GM23338 (cell line): ENCODE measurements at regions not wholly inside any gene's neighbourhood (a gene's known extent, or its start where the extent isn't known, plus 50 kb on each side); places are given as distances from the start of the nearest gene placed in this dataset.

ENCODE experiments used
- ATAC-seq: fragments of 200-7000 bp; cut with Tn5 transposase; 3 replicates; pipeline ENCODE4 v1.9.1; 2020
- DNase-seq: peaks from one replicate; pipeline ENCODE4 v3.0.0-alpha.2; 2015; ENCODE audit warnings: low spot score
- H2AFZ ChIP-seq: fragments of 200-600 bp; sonication (generic); 2 replicates; pipeline ENCODE4 v1.8.0; 2016; ENCODE audit warnings: antibody characterized with exemption, mild to moderate bottlenecking, moderate library complexity
- H3F3A ChIP-seq: fragments of 200-600 bp; sonication (generic); replicated peaks from 2 replicates; pipeline ENCODE4 v1.8.0; 2017; ENCODE audit warnings: antibody characterized with exemption, mixed run types, low read depth
- H3K27ac ChIP-seq: fragments of 200-600 bp; sonication (generic); 2 replicates; pipeline ENCODE4 v1.6.1; 2016; ENCODE audit warnings: low read depth
- H3K27me3 ChIP-seq: fragments of 200-600 bp; sonication (generic); 2 replicates; pipeline ENCODE4 v1.8.0; 2016; ENCODE audit warnings: mild to moderate bottlenecking, mixed run types, moderate library complexity; ENCODE audit not compliant: insufficient read depth
- H3K36me3 ChIP-seq: fragments of 200-600 bp; sonication (generic); 2 replicates; pipeline ENCODE4 v1.8.0; 2016; ENCODE audit warnings: mild to moderate bottlenecking; ENCODE audit not compliant: insufficient read depth
- H3K4me1 ChIP-seq: fragments of 200-600 bp; sonication (generic); 2 replicates; pipeline ENCODE4 v1.8.0; 2016; ENCODE audit warnings: mild to moderate bottlenecking, moderate library complexity; ENCODE audit not compliant: insufficient read depth
- H3K4me2 ChIP-seq: fragments of 200-600 bp; sonication (generic); 2 replicates; pipeline ENCODE4 v1.7.1; 2017; ENCODE audit warnings: mixed run types
- H3K4me3 ChIP-seq: fragments of 200-600 bp; sonication (generic); 2 replicates; pipeline ENCODE4 v1.6.1; 2016; ENCODE audit warnings: mixed run types
- H3K79me2 ChIP-seq: fragments of 200-600 bp; sonication (generic); replicated peaks from 2 replicates; pipeline ENCODE4 v1.8.0; 2017; ENCODE audit warnings: mild to moderate bottlenecking; ENCODE audit not compliant: insufficient read depth
- H3K9me2 ChIP-seq: fragments of 200-600 bp; sonication (generic); 2 replicates; pipeline ENCODE4 v1.8.0; 2017; ENCODE audit not compliant: insufficient read depth
- H4K20me1 ChIP-seq: fragments of 200-600 bp; sonication (generic); replicated peaks from 2 replicates; pipeline ENCODE4 v1.8.0; 2017; ENCODE audit warnings: mild to moderate bottlenecking; ENCODE audit not compliant: insufficient read depth
- H3K27ac Mint-ChIP-seq: 2 replicates; pipeline ENCODE4 v1.8.0; 2020; ENCODE audit warnings: inconsistent platforms, mild to moderate bottlenecking, moderate library complexity, mixed read lengths
- H3K27me3 Mint-ChIP-seq: 3 replicates; pipeline ENCODE4 v1.8.0; 2022; ENCODE audit warnings: low read depth, mild to moderate bottlenecking, moderate library complexity, mixed read lengths, inconsistent platforms; ENCODE audit not compliant: insufficient read depth, poor library complexity
- H3K36me3 Mint-ChIP-seq: 3 replicates; pipeline ENCODE4 v1.8.0; 2021; ENCODE audit warnings: low read depth, mild to moderate bottlenecking, inconsistent platforms, moderate library complexity, mixed read lengths
- H3K4me1 Mint-ChIP-seq: 3 replicates; pipeline ENCODE4 v1.8.0; 2020; ENCODE audit warnings: mild to moderate bottlenecking, inconsistent platforms, mixed read lengths
- H3K4me3 Mint-ChIP-seq: 3 replicates; pipeline ENCODE4 v1.8.0; 2021; ENCODE audit warnings: moderate library complexity, mild to moderate bottlenecking, inconsistent platforms, mixed read lengths
- H3K9me3 Mint-ChIP-seq: 3 replicates; pipeline ENCODE4 v1.8.0; 2020; ENCODE audit warnings: moderate library complexity, mild to moderate bottlenecking, inconsistent platforms, mixed read lengths
- CREB1 ChIP-seq: fragments of 250-450 bp; sonication (Bioruptor Pico); IDR thresholded peaks from 2 replicates; pipeline ENCODE4 v1.5.0; 2020; ENCODE audit warnings: low read depth, mild to moderate bottlenecking, moderate library complexity
- EZH2 ChIP-seq: fragments of 200-600 bp; sonication (generic); IDR thresholded peaks from one replicate; pipeline ENCODE4 v1.8.0; 2017; ENCODE audit warnings: antibody characterized with exemption, mild to moderate bottlenecking, low read depth; ENCODE audit not compliant: unreplicated experiment
- EZH2phosphoT487 ChIP-seq: fragments of 200-600 bp; sonication (generic); IDR thresholded peaks from one replicate; pipeline ENCODE4 v1.8.1; 2018; ENCODE audit warnings: antibody characterized with exemption; ENCODE audit not compliant: unreplicated experiment
- JUNB ChIP-seq: IDR thresholded peaks from one replicate; pipeline ENCODE4 v1.6.1; 2016; ENCODE audit warnings: antibody characterized with exemption; ENCODE audit not compliant: unreplicated experiment
- NANOG ChIP-seq: IDR thresholded peaks from 2 replicates; pipeline ENCODE4 v1.6.1; 2016; ENCODE audit warnings: antibody characterized with exemption, borderline replicate concordance
- POLR2AphosphoS5 ChIP-seq: IDR thresholded peaks from 2 replicates; pipeline ENCODE4 v1.6.1; 2016; ENCODE audit warnings: antibody characterized with exemption, low read depth
- STAT1 ChIP-seq: IDR thresholded peaks from one replicate; pipeline ENCODE4 v1.6.1; 2016; ENCODE audit warnings: antibody characterized with exemption; ENCODE audit not compliant: unreplicated experiment
- ZNF331 ChIP-seq: fragments of 250-450 bp; sonication (Bioruptor Pico); IDR thresholded peaks from 2 replicates; pipeline ENCODE4 v1.5.0; 2020; ENCODE audit warnings: low read depth, mild to moderate bottlenecking, moderate library complexity
- TF ChIP-seq, protein P1 (sequence below): IDR thresholded peaks from one replicate; pipeline ENCODE4 v1.6.1; 2018; ENCODE audit warnings: antibody characterized with exemption; ENCODE audit not compliant: unreplicated experiment
- TF ChIP-seq, protein P2 (sequence below), 2 experiments: fragments of 200-600 bp in 1 of 2; sonication (generic) in 1 of 2; conservative IDR thresholded peaks; 2 replicates each; pipeline versions ENCODE4 v1.5.1 to v1.6.1; 2016 to 2017; ENCODE audit warnings: antibody characterized with exemption in 2 of 2, low read depth in 2 of 2, mild to moderate bottlenecking in 2 of 2, moderate library complexity in 1 of 2
- TF ChIP-seq, protein P3 (sequence below): IDR thresholded peaks from 2 replicates; pipeline ENCODE4 v1.6.1; 2016; ENCODE audit warnings: antibody characterized with exemption

DNA sequence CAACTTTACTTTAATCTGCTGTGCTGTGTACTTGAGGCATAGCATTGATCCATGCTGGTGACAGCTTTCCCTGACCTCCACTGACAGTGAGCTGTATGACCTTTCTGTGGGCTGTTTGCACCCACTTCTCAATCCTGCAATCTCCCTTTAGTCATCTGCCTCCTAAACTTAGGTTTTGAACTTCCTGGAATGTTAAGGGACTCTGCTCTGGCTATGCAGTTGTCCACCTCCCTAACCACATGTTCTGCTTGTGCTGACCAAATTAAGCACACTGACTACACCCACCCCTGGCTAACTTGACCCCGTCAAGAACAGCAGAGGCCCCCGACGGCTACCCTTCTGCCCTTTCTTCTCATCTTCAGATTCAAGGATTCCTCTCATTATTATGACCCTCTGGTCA is 89.1 kb upstream of the NTM start:
- Histone ChIP-seq H3K27ac (no peak overlapping the region; the same call in 1 of the 2 replicates), H3K79me2 (peaks cover 99% of the 10 kb centered on the region), H3K27me3 (no peaks in the 10 kb centered on the region), H3K4me2 (no peak overlapping the region), H2AFZ (no peak overlapping the region), H4K20me1 (peaks cover 30% of the 10 kb centered on the region; the same call in 1 of the 2 replicates), H3F3A (no peaks in the 10 kb centered on the region), H3K4me3 (no peak overlapping the region), H3K4me1 (peaks cover 40% of the 10 kb centered on the region), H3K36me3 (peaks cover 14% of the 10 kb centered on the region), H3K9me2 (peaks cover 12% of the 10 kb centered on the region)
- peaks cover 45% of the 10 kb centered on the region for H3K36me3 Mint-ChIP-seq
- ATAC-seq: no peak
- TF ChIP-seq, protein P1, sequence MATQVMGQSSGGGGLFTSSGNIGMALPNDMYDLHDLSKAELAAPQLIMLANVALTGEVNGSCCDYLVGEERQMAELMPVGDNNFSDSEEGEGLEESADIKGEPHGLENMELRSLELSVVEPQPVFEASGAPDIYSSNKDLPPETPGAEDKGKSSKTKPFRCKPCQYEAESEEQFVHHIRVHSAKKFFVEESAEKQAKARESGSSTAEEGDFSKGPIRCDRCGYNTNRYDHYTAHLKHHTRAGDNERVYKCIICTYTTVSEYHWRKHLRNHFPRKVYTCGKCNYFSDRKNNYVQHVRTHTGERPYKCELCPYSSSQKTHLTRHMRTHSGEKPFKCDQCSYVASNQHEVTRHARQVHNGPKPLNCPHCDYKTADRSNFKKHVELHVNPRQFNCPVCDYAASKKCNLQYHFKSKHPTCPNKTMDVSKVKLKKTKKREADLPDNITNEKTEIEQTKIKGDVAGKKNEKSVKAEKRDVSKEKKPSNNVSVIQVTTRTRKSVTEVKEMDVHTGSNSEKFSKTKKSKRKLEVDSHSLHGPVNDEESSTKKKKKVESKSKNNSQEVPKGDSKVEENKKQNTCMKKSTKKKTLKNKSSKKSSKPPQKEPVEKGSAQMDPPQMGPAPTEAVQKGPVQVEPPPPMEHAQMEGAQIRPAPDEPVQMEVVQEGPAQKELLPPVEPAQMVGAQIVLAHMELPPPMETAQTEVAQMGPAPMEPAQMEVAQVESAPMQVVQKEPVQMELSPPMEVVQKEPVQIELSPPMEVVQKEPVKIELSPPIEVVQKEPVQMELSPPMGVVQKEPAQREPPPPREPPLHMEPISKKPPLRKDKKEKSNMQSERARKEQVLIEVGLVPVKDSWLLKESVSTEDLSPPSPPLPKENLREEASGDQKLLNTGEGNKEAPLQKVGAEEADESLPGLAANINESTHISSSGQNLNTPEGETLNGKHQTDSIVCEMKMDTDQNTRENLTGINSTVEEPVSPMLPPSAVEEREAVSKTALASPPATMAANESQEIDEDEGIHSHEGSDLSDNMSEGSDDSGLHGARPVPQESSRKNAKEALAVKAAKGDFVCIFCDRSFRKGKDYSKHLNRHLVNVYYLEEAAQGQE: no peak
- no peak for TF ChIP-seq JUNB
- TF ChIP-seq ZNF331 (CRISPR knock-in tag): no peak
- no peak for TF ChIP-seq POLR2AphosphoS5
- TF ChIP-seq EZH2: no peak
- TF ChIP-seq, protein P2, sequence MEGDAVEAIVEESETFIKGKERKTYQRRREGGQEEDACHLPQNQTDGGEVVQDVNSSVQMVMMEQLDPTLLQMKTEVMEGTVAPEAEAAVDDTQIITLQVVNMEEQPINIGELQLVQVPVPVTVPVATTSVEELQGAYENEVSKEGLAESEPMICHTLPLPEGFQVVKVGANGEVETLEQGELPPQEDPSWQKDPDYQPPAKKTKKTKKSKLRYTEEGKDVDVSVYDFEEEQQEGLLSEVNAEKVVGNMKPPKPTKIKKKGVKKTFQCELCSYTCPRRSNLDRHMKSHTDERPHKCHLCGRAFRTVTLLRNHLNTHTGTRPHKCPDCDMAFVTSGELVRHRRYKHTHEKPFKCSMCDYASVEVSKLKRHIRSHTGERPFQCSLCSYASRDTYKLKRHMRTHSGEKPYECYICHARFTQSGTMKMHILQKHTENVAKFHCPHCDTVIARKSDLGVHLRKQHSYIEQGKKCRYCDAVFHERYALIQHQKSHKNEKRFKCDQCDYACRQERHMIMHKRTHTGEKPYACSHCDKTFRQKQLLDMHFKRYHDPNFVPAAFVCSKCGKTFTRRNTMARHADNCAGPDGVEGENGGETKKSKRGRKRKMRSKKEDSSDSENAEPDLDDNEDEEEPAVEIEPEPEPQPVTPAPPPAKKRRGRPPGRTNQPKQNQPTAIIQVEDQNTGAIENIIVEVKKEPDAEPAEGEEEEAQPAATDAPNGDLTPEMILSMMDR (conservative IDR thresholded peaks at IDR 0.05; ENCODE audit: low read depth in 2 of 2): no peak
- peaks cover 4% of the 10 kb centered on the region; the same call in 1 of the 3 replicates for H3K9me3 Mint-ChIP-seq
- no peak overlapping the region for H3K27ac Mint-ChIP-seq
- no peaks in the 10 kb centered on the region for H3K27me3 Mint-ChIP-seq
- DNase-seq: no peak
- H3K4me1 Mint-ChIP-seq: peaks cover 51% of the 10 kb centered on the region
- H3K4me3 Mint-ChIP-seq: no peak overlapping the region

DNA sequence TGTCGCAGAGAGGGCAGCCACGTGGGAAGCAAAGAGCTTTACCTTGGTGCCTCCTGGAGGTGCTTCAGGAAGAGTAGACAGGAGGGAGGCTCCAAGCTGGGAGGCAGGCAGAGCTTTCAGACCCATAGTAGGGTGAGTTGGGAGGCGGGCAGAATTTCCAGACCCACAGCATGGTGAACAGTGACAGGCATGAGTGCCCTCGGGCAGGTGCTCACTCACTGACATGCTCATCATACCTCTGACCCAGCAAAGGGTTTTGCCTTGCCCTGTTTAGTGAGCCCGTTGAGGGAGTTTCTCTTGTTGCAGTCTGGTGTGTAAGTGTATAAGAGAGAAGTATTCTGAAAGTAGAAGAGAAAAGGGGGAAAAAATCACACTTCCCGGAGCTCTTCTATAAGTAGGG is 86.4 kb upstream of the NTM start:
- peak overlapping the region; percentile 37; the same call in 1 of the 2 replicates for H3K27ac Mint-ChIP-seq
- H3K27me3 Mint-ChIP-seq: no peaks in the 10 kb centered on the region
- Histone ChIP-seq H3F3A (no peaks in the 10 kb centered on the region), H3K4me3 (no peak overlapping the region), H4K20me1 (peaks cover 10% of the 10 kb centered on the region; the same call in 1 of the 2 replicates), H3K4me2 (no peak overlapping the region), H3K79me2 (peaks cover 100% of the 10 kb centered on the region), H2AFZ (no peak overlapping the region), H3K9me2 (peaks cover 12% of the 10 kb centered on the region), H3K36me3 (peaks cover 14% of the 10 kb centered on the region), H3K4me1 (peaks cover 34% of the 10 kb centered on the region), H3K27ac (no peak overlapping the region), H3K27me3 (no peaks in the 10 kb centered on the region)
- peak; percentile 35; the same call in 2 of the 3 replicates for ATAC-seq
- DNase-seq: no peak
- H3K4me1 Mint-ChIP-seq: peaks cover 40% of the 10 kb centered on the region
- peaks cover 43% of the 10 kb centered on the region for H3K36me3 Mint-ChIP-seq
- H3K4me3 Mint-ChIP-seq: no peak overlapping the region
- H3K9me3 Mint-ChIP-seq: peaks cover 4% of the 10 kb centered on the region; the same call in 1 of the 3 replicates
- TF ChIP-seq EZH2 (no peak), ZNF331 (CRISPR knock-in tag) (no peak), STAT1 (no peak), CREB1 (CRISPR knock-in tag) (no peak), NANOG (no peak), EZH2phosphoT487 (no peak), POLR2AphosphoS5 (no peak)
- TF ChIP-seq, protein P2 (conservative IDR thresholded peaks at IDR 0.05; ENCODE audit: low read depth in 2 of 2): no peak
- TF ChIP-seq, protein P1: no peak
- TF ChIP-seq, protein P3, sequence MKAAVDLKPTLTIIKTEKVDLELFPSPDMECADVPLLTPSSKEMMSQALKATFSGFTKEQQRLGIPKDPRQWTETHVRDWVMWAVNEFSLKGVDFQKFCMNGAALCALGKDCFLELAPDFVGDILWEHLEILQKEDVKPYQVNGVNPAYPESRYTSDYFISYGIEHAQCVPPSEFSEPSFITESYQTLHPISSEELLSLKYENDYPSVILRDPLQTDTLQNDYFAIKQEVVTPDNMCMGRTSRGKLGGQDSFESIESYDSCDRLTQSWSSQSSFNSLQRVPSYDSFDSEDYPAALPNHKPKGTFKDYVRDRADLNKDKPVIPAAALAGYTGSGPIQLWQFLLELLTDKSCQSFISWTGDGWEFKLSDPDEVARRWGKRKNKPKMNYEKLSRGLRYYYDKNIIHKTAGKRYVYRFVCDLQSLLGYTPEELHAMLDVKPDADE: no peak
